Spleen (tissue), 11 donors: ENCODE measurements at regions not wholly inside any gene's neighbourhood (a gene's known extent, or its start where the extent isn't known, plus 50 kb on each side); places are given as distances from the start of the nearest gene placed in this dataset.

Experiments
- DNase-seq: peaks from one replicate; pipeline ENCODE4 v3.0.0-alpha.2; 2020
- H3K27ac ChIP-seq, 8 donors: fragments of 200-600 bp; sonication (generic) in 7 of 8; 1 replicate in 4 of 8; 2 replicates in 4 of 8; pipeline versions ENCODE4 v1.5.0 to v1.8.0; 2016 to 2021; ENCODE audit warnings: inconsistent platforms in 4 of 8, mild to moderate bottlenecking in 4 of 8, moderate library complexity in 1 of 8
- H3K27me3 ChIP-seq, 7 donors: fragments of 200-600 bp; sonication (generic) in 6 of 7; replicated peaks in 1 of 7; 1 replicate in 4 of 7; 2 replicates in 3 of 7; pipeline versions ENCODE4 v1.5.0 to v1.8.0; 2016 to 2021; ENCODE audit warnings: inconsistent platforms in 3 of 7, mild to moderate bottlenecking in 1 of 7
- H3K36me3 ChIP-seq, 6 donors: fragments of 200-600 bp; sonication (generic) in 5 of 6; 1 replicate in 4 of 6; 2 replicates in 2 of 6; pipeline versions ENCODE4 v1.5.0 to v1.8.0; 2016 to 2021; ENCODE audit warnings: inconsistent platforms in 2 of 6
- H3K4me1 ChIP-seq, 6 donors: fragments of 200-600 bp; sonication (generic) in 5 of 6; 1 replicate in 3 of 6; 2 replicates in 3 of 6; pipeline versions ENCODE4 v1.5.0 to v1.8.0; 2016 to 2021; ENCODE audit warnings: inconsistent platforms in 3 of 6
- H3K4me3 ChIP-seq, 8 donors: fragments of 200-600 bp; sonication (generic) in 7 of 8; 1 replicate in 4 of 8; 2 replicates in 4 of 8; pipeline versions ENCODE4 v1.5.0 to v1.8.0; 2016 to 2021; ENCODE audit warnings: inconsistent platforms in 4 of 8, mild to moderate bottlenecking in 4 of 8, moderate library complexity in 2 of 8
- H3K9me3 ChIP-seq, 8 donors: fragments of 200-600 bp; sonication (generic) in 7 of 8; 1 replicate in 4 of 8; 2 replicates in 4 of 8; pipeline versions ENCODE4 v1.5.0 to v1.8.0; 2016 to 2021; ENCODE audit warnings: inconsistent platforms in 4 of 8
- POLR2A ChIP-seq, 3 donors: fragments of 450-650 bp; IDR thresholded peaks; one replicate each; pipeline ENCODE4 v1.5.1; 2017; ENCODE audit warnings: antibody characterized with exemption in 3 of 3, mild to moderate bottlenecking in 1 of 3
- POLR2AphosphoS5 ChIP-seq, 3 donors: sonication (generic); formaldehyde crosslinking; IDR thresholded peaks; one replicate each; pipeline ENCODE4 v1.5.1; 2017; ENCODE audit warnings: antibody characterized with exemption in 3 of 3
- WGBS, 5 donors: extraction: QIAGEN DNeasy Blood & Tissue Kit in 3 of 5; methylation state at CpG; one replicate each; pipeline versions ENCODE4 v1.1.5 to v1.1.7; 2013 to 2018; 5-methylcytosine and 5-hydroxymethylcytosine counted together
- intact Hi-C: fragments of 100-400 bp; cut with DNase I; formaldehyde crosslinking; loops from one replicate; pipeline ENCODE4 v1.15.0; 2023; ENCODE audit warnings: low total_unique reads
- TF ChIP-seq, protein P1 (sequence below), 11 experiments: fragments of 200-600 bp in 7 of 11; fragments of 450-650 bp in 4 of 11; sonication (generic) in 4 of 11; IDR thresholded peaks in 8 of 11; conservative IDR thresholded peaks in 3 of 11; 1 replicate in 7 of 11; 2 replicates in 4 of 11; pipeline versions ENCODE4 v1.4.0 to v1.8.0; 2016 to 2021; ENCODE audit warnings: antibody characterized with exemption in 11 of 11, inconsistent platforms in 4 of 11, mild to moderate bottlenecking in 1 of 11
- donor health status: healthy with polysubstance abuse.
- donor health status: DM: no; HTN: no; CAD: no; lungs with moderate emphysema.
- donor health status: DM: no; HTN: no; CAD: no.
- donor health status: Bipolar disorder and iron deficiency.
- donor health status: healthy.
- donor health status: DM: no; HTN: no; CAD: no.
- donor health status: DM: yes; HTN: yes; CAD: no.

DNA sequence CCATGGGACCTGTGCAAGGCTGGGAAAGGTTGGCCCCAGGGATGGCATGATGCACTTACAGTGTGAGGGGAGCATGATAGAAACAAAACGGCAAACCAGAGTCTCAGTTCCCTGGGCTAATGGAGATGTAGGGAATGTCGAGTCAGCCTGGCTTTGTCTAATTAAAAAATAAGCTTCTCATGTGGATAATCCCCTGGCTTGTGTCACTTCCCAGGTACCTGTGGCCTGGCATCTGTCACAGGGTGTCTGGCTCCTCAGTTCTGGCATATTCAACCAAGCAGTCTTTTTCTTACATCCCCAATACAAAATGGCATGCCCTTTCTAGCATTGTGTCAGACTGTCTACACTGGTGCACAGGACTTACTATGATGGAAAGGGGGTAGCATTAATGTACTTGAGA is 261.4 kb downstream of the GRIN2B start:
- WGBS, 5 donors: 58 to 89% (median 82%) methylated on average over 2 of the region's 2 CpGs

DNA sequence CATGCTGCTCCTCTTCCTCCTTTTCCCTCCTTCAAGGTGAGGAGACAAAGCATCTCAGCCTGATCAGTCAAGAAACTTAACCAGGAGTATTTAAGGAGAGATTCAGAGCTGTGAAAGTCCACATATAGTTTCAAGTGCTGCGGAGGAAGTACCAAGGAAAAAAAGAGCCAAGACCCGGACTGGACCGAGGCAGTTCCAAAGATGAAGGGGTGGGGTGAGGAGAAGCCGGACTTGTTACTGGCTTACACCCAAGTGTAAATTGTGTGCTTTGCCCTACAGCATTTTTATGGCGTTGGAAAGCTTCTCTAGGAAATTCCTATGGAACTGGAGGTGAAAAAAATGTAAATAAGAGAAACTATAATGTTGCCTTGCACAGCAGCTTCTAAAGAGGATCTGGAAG is 263.1 kb downstream of the GRIN2B start:
- no peaks in the 10 kb centered on the region for H3K27me3 ChIP-seq
- no peak for TF ChIP-seq POLR2AphosphoS5 (IDR thresholded peaks at IDR 0.05)
- TF ChIP-seq POLR2A (IDR thresholded peaks at IDR 0.05): no peak
- TF ChIP-seq, protein P1, sequence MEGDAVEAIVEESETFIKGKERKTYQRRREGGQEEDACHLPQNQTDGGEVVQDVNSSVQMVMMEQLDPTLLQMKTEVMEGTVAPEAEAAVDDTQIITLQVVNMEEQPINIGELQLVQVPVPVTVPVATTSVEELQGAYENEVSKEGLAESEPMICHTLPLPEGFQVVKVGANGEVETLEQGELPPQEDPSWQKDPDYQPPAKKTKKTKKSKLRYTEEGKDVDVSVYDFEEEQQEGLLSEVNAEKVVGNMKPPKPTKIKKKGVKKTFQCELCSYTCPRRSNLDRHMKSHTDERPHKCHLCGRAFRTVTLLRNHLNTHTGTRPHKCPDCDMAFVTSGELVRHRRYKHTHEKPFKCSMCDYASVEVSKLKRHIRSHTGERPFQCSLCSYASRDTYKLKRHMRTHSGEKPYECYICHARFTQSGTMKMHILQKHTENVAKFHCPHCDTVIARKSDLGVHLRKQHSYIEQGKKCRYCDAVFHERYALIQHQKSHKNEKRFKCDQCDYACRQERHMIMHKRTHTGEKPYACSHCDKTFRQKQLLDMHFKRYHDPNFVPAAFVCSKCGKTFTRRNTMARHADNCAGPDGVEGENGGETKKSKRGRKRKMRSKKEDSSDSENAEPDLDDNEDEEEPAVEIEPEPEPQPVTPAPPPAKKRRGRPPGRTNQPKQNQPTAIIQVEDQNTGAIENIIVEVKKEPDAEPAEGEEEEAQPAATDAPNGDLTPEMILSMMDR (IDR thresholded peaks at IDR 0.05 in 8 of 11, conservative IDR thresholded peaks at IDR 0.05 in 3 of 11): no peak
- intact Hi-C loops: no loop called here
- H3K27ac ChIP-seq: no peak overlapping the region
- no peak for DNase-seq
- WGBS, 5 donors: 61 to 77% (median 74%) methylated on average over 5 of the region's 5 CpGs
- H3K4me3 ChIP-seq: no peak overlapping the region
- H3K36me3 ChIP-seq: no peaks in the 10 kb centered on the region
- H3K9me3 ChIP-seq: no peaks in the 10 kb centered on the region
- no peaks in the 10 kb centered on the region for H3K4me1 ChIP-seq

More for the DNA sequence above, 261.4 kb downstream of the GRIN2B start:
- no peak overlapping the region for H3K4me3 ChIP-seq
- H3K4me1 ChIP-seq: peaks cover 0 to 11% (median 0%) of the 10 kb centered on the region in 6 donors
- H3K36me3 ChIP-seq: no peaks in the 10 kb centered on the region
- H3K9me3 ChIP-seq: no peaks in the 10 kb centered on the region
- no peak for DNase-seq
- H3K27ac ChIP-seq: no peak overlapping the region
- TF ChIP-seq POLR2A (IDR thresholded peaks at IDR 0.05) (no peak), POLR2AphosphoS5 (IDR thresholded peaks at IDR 0.05) (no peak)
- TF ChIP-seq, protein P1 (IDR thresholded peaks at IDR 0.05 in 8 of 11, conservative IDR thresholded peaks at IDR 0.05 in 3 of 11): no peak
- intact Hi-C loops: no loop called here
- no peaks in the 10 kb centered on the region for H3K27me3 ChIP-seq

DNA sequence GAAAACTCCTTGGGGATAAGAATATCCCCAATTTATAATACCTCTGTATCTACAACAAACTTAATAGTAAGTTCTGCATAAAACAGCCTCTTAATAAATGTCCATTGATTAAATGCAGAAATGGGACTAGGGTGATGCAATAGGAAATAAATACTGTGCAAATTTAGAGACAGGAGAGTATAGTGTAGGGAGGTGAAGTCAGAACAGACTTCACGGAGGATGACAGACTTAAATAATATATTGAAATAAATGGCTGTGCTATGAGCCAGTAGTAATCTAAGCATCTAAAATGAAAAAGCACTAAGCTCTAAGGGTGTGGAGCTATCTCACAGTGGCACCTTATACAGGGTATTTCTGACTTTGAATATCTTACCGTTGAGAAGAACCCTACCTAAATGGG is 265.3 kb downstream of the GRIN2B start:
- H3K4me1 ChIP-seq: no peaks in the 10 kb centered on the region
- no peaks in the 10 kb centered on the region for H3K36me3 ChIP-seq
- H3K9me3 ChIP-seq: no peaks in the 10 kb centered on the region
- H3K4me3 ChIP-seq: no peak overlapping the region
- no peaks in the 10 kb centered on the region for H3K27me3 ChIP-seq
- no peak for DNase-seq
- intact Hi-C loops: no loop called here
- 91 to 97% (median 92%) methylated on average over 2 of the region's 2 CpGs for WGBS, 5 donors
- TF ChIP-seq POLR2A (IDR thresholded peaks at IDR 0.05) (no peak), POLR2AphosphoS5 (IDR thresholded peaks at IDR 0.05) (no peak)
- TF ChIP-seq, protein P1 (IDR thresholded peaks at IDR 0.05 in 8 of 11, conservative IDR thresholded peaks at IDR 0.05 in 3 of 11): no peak
- no peak overlapping the region for H3K27ac ChIP-seq

DNA sequence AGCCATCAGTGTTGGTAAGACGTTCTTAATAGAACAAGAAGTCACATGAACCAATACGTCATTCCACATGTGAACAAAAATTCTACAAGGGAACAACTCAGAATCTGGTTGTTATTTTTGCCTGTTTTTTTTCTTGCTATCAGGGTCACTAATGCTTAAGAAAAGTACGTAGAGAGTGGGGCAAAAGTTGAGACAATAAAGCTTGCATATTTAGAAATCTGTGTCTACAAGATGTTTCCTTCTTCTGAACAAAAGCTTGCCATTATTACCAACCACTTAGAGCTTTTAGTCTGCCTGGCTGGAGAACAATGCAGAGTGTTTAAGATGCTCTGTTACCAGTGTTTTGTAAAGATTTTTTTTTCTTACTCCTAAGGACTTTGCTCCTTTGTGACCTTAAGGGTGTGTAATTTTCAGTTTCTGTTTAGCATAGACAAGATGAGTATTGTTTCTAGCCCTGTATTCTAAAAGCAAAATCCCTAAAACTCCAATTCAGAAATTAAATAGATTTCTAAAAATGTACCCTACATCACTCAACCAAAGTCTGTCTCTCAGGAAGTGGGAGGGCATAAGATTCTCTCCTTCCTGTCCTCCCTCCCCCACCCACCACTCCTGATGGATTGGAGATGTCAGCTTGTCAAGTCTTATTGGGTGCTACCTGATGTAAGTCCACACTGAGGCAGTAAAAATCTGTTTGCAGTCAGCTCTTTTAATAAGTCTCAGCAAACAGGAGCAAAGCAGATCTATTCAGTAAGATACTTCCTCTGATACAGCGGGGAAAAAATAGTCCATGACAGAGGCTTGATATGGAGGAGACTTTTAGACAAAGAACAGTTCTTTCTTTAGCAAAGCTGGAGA is 267.6 kb downstream of the GRIN2B start:
- intact Hi-C loops: no loop called here
- DNase-seq: no peak
- Histone ChIP-seq H3K27ac (no peak overlapping the region), H3K27me3 (no peaks in the 10 kb centered on the region), H3K4me3 (no peak overlapping the region), H3K36me3 (no peaks in the 10 kb centered on the region), H3K9me3 (no peaks in the 10 kb centered on the region), H3K4me1 (no peaks in the 10 kb centered on the region)
- 49 to 58% (median 56%) methylated on average over 4 of the region's 4 CpGs for WGBS, 5 donors
- no peak for TF ChIP-seq POLR2AphosphoS5 (IDR thresholded peaks at IDR 0.05)
- TF ChIP-seq, protein P1 (IDR thresholded peaks at IDR 0.05 in 8 of 11, conservative IDR thresholded peaks at IDR 0.05 in 3 of 11): no peak
- TF ChIP-seq POLR2A (IDR thresholded peaks at IDR 0.05): no peak
